ENCODE measurements at regions not wholly inside any gene's neighbourhood (a gene's known extent, or its start where the extent isn't known, plus 50 kb on each side); places are given as distances from the start of the nearest gene placed in this dataset.

DNA sequence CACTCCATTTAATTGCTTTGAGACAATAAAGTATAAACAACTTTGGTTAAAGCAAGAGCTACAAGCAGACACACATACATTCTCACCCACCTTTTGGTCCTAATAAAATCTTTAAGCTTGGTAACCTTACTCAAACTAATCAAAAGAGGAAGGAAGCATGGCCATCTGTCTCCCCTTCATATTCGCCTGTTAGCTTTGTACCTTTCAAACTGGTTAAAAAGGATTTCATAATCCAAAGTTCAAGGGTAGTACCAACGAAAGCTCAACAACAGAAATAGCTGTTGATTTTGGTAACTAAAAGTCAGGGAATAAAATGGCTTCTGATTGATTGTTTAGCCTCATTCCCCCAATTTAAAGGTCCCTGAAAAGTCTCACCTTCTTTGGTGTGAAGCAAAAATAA, 456.9 kb downstream of the BCAT1 start:
- no peak for TF ChIP-seq GATA2 (IDR thresholded peaks at IDR 0.05; ENCODE audit: low read depth, low read length)
- no peak for TF ChIP-seq GATA3 (IDR thresholded peaks at IDR 0.05; ENCODE audit: low read depth, low read length)

Measured in SH-SY5Y (cell line).